NT2/D1 (cell line): ENCODE measurements at regions not wholly inside any gene's neighbourhood (a gene's known extent, or its start where the extent isn't known, plus 50 kb on each side); places are given as distances from the start of the nearest gene placed in this dataset.

Experiments
- SUZ12 ChIP-seq: IDR thresholded peaks from 2 replicates; pipeline ENCODE4 v1.6.1; 2011; ENCODE audit not compliant: insufficient read length, insufficient read depth; ENCODE audit errors: extremely low read depth
- YY1 ChIP-seq: IDR thresholded peaks from 2 replicates; pipeline ENCODE4 v1.6.1; 2011; ENCODE audit not compliant: insufficient read length, insufficient read depth

GRCh38 chr4:152106781-152107321, 346.0 kb upstream of the GATB start:
- TF ChIP-seq SUZ12 (no peak), YY1 (no peak)
